Thoracic aorta (tissue), 2 donors: ENCODE measurements at regions not wholly inside any gene's neighbourhood (a gene's known extent, or its start where the extent isn't known, plus 50 kb on each side); places are given as distances from the start of the nearest gene placed in this dataset.
"Not testable (repeated sequence)": the region's sequence is repeated elsewhere in the genome, so short reads cannot be mapped to it uniquely, and the experiment has no call there.

Experiments
- ATAC-seq: fragments of 150-250 bp; one replicate; pipeline ENCODE4 v1.8.0; 2017; ENCODE audit warnings: low read depth; ENCODE audit not compliant: insufficient number of reproducible peaks, low FRiP score
- DNase-seq: peaks from one replicate; pipeline ENCODE4 v3.0.0-alpha.2; 2020; ENCODE audit warnings: low spot score
- H3K27ac ChIP-seq, 2 donors: fragments of 200-600 bp; sonication (generic); 1 replicate in 1 of 2; 2 replicates in 1 of 2; pipeline ENCODE4 v1.5.1; 2016; ENCODE audit warnings: mild to moderate bottlenecking in 2 of 2, moderate library complexity in 2 of 2
- H3K27me3 ChIP-seq: fragments of 200-600 bp; sonication (generic); replicated peaks from 2 replicates; pipeline ENCODE4 v1.6.0; 2016; ENCODE audit warnings: mild to moderate bottlenecking; ENCODE audit not compliant: insufficient read depth
- H3K36me3 ChIP-seq: fragments of 200-600 bp; sonication (generic); one replicate; pipeline ENCODE4 v1.5.1; 2016
- H3K4me1 ChIP-seq, 2 donors: fragments of 200-600 bp; sonication (generic); 1 replicate in 1 of 2; 2 replicates in 1 of 2; pipeline versions ENCODE4 v1.5.1 to v1.6.0; 2016; ENCODE audit warnings: low read depth in 2 of 2, mild to moderate bottlenecking in 1 of 2; ENCODE audit not compliant: control insufficient read depth in 1 of 2
- H3K4me3 ChIP-seq: fragments of 200-600 bp; sonication (generic); 2 replicates; pipeline ENCODE4 v1.5.1; 2016; ENCODE audit warnings: mild to moderate bottlenecking
- H3K9me3 ChIP-seq: fragments of 200-600 bp; sonication (generic); 2 replicates; pipeline ENCODE4 v1.5.1; 2016

DNA sequence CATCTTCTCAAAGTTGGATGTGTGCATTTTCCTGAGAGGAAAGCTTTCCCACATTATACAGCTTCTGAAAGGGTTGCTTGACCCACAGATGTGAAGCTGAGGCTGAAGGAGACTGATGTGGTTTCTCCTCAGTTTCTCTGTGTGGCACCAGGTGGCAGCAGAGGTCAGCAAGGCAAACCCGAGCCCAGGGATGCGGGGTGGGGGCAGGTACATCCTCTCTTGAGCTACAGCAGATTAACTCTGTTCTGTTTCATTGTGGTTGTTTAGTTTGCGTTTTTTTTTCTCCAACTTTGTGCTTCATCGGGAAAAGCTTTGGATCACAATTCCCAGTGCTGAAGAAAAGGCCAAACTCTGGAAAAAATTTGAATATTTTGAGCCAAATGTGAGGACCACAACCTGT, 360.2 kb downstream of the OR4F29 start:
- not testable (repeated sequence) for H3K27ac ChIP-seq, H3K36me3 ChIP-seq, H3K4me1 ChIP-seq, H3K4me3 ChIP-seq, ATAC-seq, H3K9me3 ChIP-seq, DNase-seq, H3K27me3 ChIP-seq

DNA sequence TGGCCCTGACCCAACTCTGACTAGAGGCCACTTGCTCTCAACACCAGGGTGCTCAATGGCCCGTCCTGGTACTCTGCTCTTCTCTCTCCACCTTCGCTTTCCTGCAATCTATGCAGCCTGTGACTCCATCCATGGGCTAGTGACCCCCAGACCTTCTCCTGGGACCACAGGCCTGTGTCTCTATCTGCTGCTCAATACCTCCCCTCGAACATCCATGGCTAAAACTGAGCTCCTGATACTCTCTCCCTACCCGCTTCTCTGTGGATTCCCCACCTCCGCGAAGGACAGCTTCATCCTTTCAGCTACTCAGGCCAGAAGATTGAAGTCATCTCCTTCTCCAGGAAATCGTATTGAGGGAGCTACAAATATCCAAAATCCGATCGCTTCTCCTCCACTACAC, 363.4 kb downstream of the OR4F29 start:
- not testable (repeated sequence) for H3K9me3 ChIP-seq

DNA sequence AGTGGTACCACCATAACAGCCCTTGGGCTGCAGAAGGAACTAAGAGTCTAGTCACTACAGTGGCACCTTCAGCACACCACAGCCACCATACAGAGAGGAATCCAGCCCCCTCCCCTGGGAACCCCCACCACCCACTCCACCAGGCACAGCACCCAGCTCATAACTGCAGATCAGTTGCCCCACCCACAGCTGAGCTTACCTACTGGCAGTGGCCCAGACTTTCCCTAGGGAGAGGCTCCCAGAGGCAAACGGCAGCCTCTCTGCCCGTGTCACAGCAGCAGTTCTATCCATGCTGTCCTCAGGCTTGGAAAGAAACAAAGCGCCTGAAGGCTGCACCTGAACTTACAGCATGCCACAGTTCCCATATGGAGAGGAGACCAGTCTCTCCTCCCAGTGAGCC, 372.3 kb downstream of the OR4F29 start:
- H3K36me3 ChIP-seq, H3K9me3 ChIP-seq, H3K4me1 ChIP-seq, H3K27ac ChIP-seq, H3K4me3 ChIP-seq, ATAC-seq, H3K27me3 ChIP-seq, DNase-seq: not testable (repeated sequence)

More for the DNA sequence above, 363.4 kb downstream of the OR4F29 start:
- DNase-seq, ATAC-seq, H3K27ac ChIP-seq, H3K27me3 ChIP-seq, H3K4me1 ChIP-seq, H3K36me3 ChIP-seq, H3K4me3 ChIP-seq: not testable (repeated sequence)

DNA sequence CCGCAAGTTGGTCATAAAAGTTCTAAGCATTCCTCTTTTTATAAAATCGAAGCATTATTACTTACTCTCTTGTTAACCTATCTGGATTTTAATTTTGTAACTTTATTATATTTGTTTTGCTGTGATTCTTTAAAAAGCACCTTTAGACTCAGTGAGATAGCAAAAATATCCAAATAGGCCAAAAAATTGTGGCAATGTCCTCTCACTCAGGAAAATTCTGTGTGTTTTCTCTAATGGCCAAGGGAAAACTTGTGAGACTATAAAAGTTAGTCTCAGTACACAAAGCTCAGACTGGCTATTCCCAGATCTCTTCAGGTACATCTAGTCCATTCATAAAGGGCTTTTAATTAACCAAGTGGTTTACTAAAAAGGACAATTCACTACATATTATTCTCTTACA, 386.4 kb downstream of the OR4F29 start, which contains the start of gene OR4F5:
OR4F5 (plus strand) TSS at position 301 of the 400 bp plus-strand sequence.
- H3K9me3 ChIP-seq, H3K4me3 ChIP-seq, H3K27ac ChIP-seq, H3K4me1 ChIP-seq, ATAC-seq, H3K36me3 ChIP-seq, DNase-seq, H3K27me3 ChIP-seq: not testable (repeated sequence)

DNA sequence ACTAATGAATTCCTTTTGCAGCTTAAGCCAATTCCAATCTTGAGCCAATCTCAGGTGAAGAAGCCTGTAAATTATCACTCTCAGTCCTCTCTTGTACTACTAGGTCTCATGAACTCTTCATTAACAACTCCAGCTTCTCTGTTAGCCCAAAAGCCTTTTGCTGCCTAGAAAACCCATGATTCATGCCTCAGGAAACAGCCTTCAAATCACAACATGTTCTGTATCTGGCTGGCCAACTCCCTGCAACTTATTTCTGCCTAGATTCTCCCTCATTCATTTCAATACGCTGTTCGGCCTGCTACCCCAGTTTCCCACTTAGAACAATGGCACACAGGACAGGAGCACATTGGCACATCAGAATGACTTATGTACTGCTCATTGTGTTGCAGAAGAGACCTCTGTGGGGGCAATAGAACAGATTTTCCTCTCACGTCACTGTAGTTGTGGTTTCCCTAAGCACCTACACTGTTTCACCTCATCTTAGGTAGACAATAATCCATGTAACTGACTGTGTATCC, 395.4 kb downstream of the OR4F29 start:
- not testable (repeated sequence) for H3K27me3 ChIP-seq, H3K27ac ChIP-seq, DNase-seq, ATAC-seq, H3K36me3 ChIP-seq, H3K4me3 ChIP-seq, H3K4me1 ChIP-seq, H3K9me3 ChIP-seq

DNA sequence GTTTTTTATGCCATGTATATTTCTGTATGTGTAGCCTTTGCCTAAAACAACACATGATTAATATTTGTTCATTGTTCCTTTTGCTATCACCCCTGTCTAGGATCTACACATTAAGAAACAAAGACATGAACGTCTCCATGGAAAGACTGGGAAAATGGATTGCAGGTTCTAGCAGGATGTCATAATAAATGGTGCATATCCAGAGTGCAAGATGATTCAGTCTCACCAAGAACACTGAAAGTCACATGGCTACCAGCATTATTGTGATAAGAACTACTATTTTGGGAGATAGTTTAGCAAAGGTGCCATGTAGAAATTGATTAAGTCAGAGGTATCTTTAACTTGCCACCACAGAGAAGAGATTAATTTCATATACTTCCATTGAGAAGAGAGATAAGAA, 398.3 kb downstream of the OR4F29 start:
- not testable (repeated sequence) for ATAC-seq, H3K4me1 ChIP-seq, H3K36me3 ChIP-seq, H3K27me3 ChIP-seq, H3K4me3 ChIP-seq, H3K9me3 ChIP-seq, DNase-seq, H3K27ac ChIP-seq

DNA sequence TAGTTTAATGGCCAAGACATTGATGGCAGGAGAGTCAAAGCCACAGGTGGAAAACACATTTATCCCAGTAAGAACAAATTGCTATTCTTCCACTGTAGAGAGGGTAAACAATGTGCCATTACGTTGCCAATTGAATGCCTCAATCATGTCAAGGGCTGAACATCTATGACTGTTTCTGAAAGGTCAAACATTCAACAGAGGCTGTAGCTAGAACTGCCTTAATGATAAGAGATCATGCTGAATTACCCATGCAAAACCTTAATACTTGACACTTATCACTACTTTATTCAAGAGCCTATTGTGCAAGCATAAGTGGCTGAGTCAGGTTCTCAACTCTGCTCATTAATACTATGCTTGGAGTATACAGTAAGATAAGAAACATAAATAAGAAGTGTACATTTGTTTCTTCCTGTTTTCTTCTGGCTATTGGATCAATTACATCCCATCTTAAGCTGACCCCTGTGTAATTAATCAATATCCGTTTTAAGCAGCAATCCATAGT, 409.5 kb downstream of the OR4F29 start:
- not testable (repeated sequence) for H3K36me3 ChIP-seq, H3K27ac ChIP-seq, H3K4me3 ChIP-seq, H3K9me3 ChIP-seq, H3K4me1 ChIP-seq, DNase-seq, ATAC-seq, H3K27me3 ChIP-seq

DNA sequence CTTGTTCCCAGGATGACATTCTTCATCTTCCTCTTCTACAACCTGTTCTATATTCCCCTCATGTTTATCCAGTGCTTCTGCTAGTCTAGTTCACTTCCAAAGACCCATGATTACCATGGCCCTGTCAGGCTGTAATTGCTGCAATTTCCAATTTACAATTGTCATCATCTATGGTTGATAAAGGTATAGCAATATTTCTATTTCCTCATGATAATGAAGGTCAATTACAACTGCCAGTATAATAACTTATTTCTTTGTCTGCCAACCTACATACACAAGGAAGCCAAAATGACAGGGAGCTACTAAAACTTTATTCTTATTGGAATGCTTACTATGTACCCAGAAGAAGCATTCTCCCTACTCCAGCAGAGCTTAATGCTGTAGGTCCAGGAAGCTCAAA, 410.3 kb downstream of the OR4F29 start:
- DNase-seq, ATAC-seq, H3K4me3 ChIP-seq, H3K27ac ChIP-seq, H3K4me1 ChIP-seq, H3K36me3 ChIP-seq, H3K27me3 ChIP-seq, H3K9me3 ChIP-seq: not testable (repeated sequence)

DNA sequence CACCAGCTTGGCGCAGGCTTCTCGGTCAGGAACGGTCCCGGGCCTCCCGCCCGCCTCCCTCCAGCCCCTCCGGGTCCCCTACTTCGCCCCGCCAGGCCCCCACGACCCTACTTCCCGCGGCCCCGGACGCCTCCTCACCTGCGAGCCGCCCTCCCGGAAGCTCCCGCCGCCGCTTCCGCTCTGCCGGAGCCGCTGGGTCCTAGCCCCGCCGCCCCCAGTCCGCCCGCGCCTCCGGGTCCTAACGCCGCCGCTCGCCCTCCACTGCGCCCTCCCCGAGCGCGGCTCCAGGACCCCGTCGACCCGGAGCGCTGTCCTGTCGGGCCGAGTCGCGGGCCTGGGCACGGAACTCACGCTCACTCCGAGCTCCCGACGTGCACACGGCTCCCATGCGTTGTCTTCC, 422.3 kb downstream of the OR4F29 start:
- H3K36me3 ChIP-seq, DNase-seq, H3K9me3 ChIP-seq, H3K4me3 ChIP-seq, H3K4me1 ChIP-seq, ATAC-seq, H3K27ac ChIP-seq, H3K27me3 ChIP-seq: not testable (repeated sequence)

DNA sequence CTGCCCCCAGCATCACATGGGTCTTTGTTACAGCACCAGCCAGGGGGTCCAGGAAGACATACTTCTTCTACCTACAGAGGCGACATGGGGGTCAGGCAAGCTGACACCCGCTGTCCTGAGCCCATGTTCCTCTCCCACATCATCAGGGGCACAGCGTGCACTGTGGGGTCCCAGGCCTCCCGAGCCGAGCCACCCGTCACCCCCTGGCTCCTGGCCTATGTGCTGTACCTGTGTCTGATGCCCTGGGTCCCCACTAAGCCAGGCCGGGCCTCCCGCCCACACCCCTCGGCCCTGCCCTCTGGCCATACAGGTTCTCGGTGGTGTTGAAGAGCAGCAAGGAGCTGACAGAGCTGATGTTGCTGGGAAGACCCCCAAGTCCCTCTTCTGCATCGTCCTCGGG, 434.2 kb downstream of the OR4F29 start:
- H3K27ac ChIP-seq, H3K36me3 ChIP-seq, H3K27me3 ChIP-seq, H3K9me3 ChIP-seq, DNase-seq, H3K4me3 ChIP-seq, ATAC-seq, H3K4me1 ChIP-seq: not testable (repeated sequence)

DNA sequence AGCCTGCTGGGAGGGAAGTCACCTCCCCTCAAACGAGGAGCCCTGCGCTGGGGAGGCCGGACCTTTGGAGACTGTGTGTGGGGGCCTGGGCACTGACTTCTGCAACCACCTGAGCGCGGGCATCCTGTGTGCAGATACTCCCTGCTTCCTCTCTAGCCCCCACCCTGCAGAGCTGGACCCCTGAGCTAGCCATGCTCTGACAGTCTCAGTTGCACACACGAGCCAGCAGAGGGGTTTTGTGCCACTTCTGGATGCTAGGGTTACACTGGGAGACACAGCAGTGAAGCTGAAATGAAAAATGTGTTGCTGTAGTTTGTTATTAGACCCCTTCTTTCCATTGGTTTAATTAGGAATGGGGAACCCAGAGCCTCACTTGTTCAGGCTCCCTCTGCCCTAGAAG, 435.5 kb downstream of the OR4F29 start:
- not testable (repeated sequence) for H3K4me3 ChIP-seq, H3K27ac ChIP-seq, H3K9me3 ChIP-seq, H3K27me3 ChIP-seq, ATAC-seq, H3K36me3 ChIP-seq, H3K4me1 ChIP-seq, DNase-seq

DNA sequence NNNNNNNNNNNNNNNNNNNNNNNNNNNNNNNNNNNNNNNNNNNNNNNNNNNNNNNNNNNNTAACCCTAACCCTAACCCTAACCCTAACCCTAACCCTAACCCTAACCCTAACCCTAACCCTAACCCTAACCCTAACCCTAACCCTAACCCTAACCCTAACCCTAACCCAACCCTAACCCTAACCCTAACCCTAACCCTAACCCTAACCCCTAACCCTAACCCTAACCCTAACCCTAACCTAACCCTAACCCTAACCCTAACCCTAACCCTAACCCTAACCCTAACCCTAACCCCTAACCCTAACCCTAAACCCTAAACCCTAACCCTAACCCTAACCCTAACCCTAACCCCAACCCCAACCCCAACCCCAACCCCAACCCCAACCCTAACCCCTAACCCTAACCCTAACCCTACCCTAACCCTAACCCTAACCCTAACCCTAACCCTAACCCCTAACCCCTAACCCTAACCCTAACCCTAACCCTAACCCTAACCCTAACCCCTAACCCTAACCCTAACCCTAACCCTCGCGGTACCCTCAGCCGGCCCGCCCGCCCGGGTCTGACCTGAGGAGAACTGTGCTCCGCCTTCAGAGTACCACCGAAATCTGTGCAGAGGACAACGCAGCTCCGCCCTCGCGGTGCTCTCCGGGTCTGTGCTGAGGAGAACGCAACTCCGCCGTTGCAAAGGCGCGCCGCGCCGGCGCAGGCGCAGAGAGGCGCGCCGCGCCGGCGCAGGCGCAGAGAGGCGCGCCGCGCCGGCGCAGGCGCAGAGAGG, 441.3 kb downstream of the OR4F29 start:
- not testable (repeated sequence) for H3K9me3 ChIP-seq, DNase-seq, H3K4me3 ChIP-seq, H3K4me1 ChIP-seq, H3K27ac ChIP-seq, H3K27me3 ChIP-seq, ATAC-seq, H3K36me3 ChIP-seq
